GM19468 (cell line): ENCODE measurements at regions not wholly inside any gene's neighbourhood (a gene's known extent, or its start where the extent isn't known, plus 50 kb on each side); places are given as distances from the start of the nearest gene placed in this dataset.

ENCODE experiments used
- ATAC-seq: cut with Tn5 transposase; IDR thresholded peaks from one replicate; pipeline ENCODE4 v1.9.1; 2021; ENCODE audit warnings: mild to moderate bottlenecking, moderate library complexity, moderate number of reproducible peaks; ENCODE audit not compliant: unreplicated experiment; ENCODE audit errors: extremely low read depth

- ATAC-seq: no peak
These were observed 109.1 kb downstream of the DDX1 start for GRCh38 chr2:15700599-15701340.

GRCh38 chr2:15701341-15701907 lies 109.8 kb downstream of the DDX1 start:
- no peak for ATAC-seq

- ATAC-seq: no peak
These were observed 110.3 kb downstream of the DDX1 start for GRCh38 chr2:15701991-15702390.

GRCh38 chr2:15702452-15702851 lies 110.8 kb downstream of the DDX1 start:
- no peak for ATAC-seq

GRCh38 chr2:15703365-15703869 lies 111.7 kb downstream of the DDX1 start:
- ATAC-seq: no peak

- no peak for ATAC-seq
These were observed 112.6 kb downstream of the DDX1 start for GRCh38 chr2:15704086-15704787.

- no peak for ATAC-seq
These were observed 113.1 kb downstream of the DDX1 start for GRCh38 chr2:15704788-15705115.

GRCh38 chr2:15705310-15705709 lies 113.6 kb downstream of the DDX1 start:
- no peak for ATAC-seq

- no peak for ATAC-seq
These were observed 114.2 kb downstream of the DDX1 start for GRCh38 chr2:15705839-15706386.

GRCh38 chr2:15706424-15706823 lies 114.8 kb downstream of the DDX1 start:
- ATAC-seq: no peak

- no peak for ATAC-seq
These were observed 115.4 kb downstream of the DDX1 start for GRCh38 chr2:15706986-15707632.

GRCh38 chr2:15708161-15708560 lies 116.5 kb downstream of the DDX1 start:
- ATAC-seq: no peak

- no peak for ATAC-seq
These were observed 117.5 kb downstream of the DDX1 start for GRCh38 chr2:15708865-15709820.

GRCh38 chr2:15711126-15711860 lies 119.6 kb downstream of the DDX1 start:
- no peak for ATAC-seq

GRCh38 chr2:15712551-15713342 lies 121.1 kb downstream of the DDX1 start:
- ATAC-seq: no peak

GRCh38 chr2:15713475-15713874 lies 121.8 kb downstream of the DDX1 start:
- no peak for ATAC-seq

- ATAC-seq: no peak
These were observed 122.3 kb downstream of the DDX1 start for GRCh38 chr2:15714002-15714401.

GRCh38 chr2:15714609-15715008 lies 122.9 kb downstream of the DDX1 start:
- no peak for ATAC-seq
